HG03066 (cell line): ENCODE measurements at regions not wholly inside any gene's neighbourhood (a gene's known extent, or its start where the extent isn't known, plus 50 kb on each side); places are given as distances from the start of the nearest gene placed in this dataset.
A peak's percentile ranks its signal among the peaks of the same experiment; 100 is the strongest.

ENCODE experiments used
- ATAC-seq: cut with Tn5 transposase; IDR thresholded peaks from one replicate; pipeline ENCODE4 v1.9.1; 2021; ENCODE audit warnings: low read depth; ENCODE audit not compliant: unreplicated experiment

DNA sequence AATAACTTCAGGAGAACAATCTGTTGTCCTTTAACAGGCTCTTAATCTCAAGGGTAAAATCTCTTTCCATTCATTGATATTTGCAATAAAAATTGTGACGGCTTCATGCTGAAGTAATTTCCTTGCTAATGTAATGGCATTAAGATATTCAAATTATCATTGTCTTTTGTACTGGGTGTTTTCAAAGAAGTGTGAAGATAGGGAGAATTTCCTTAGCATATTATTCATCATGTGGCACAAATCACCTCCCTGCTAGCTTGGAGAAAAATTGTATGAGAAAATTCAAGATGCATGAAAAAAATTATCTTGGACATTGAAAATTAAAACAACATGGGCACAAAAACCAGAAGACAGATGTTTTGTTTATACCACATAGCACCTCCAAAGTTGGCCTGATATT is 63.6 kb upstream of the ARID2 start:
- ATAC-seq: no peak

DNA sequence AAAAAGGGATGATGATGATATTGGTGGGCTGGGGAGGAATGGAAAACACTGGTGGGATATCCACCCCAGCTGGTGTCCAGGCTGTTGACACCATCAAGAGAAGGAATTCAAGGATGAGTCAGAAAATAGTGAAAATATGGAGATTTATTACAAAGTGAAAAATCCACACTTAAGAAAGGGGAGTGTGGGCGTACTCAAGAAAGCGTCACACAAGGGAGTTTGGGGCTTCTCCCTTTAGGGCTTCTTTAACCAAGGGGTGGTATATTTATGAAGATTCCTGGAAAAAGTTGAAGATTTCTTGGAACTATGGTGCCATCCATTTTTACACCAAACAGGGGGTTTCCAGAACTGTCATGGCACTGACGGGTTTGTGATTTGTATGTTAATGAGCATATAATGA is 63.1 kb upstream of the ARID2 start:
- ATAC-seq: no peak

DNA sequence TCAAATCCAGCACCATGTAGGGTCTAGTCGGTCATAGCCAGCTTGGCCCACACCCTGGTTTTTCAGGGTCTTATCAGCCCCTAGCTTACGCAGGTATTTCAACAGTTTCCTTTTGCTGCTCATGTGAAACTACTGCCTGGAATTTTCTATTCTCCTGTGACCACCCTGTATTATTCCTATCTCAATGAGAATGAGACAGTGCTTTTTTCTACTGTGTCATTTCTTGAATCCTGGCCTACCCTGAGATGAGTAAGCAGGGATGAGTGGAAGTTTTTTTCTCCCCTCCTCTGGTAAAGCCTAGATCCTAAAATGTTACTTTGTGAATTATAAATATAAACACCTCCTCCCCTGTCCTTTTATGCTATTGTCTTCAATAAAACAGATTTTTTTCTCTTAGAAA is 62.7 kb upstream of the ARID2 start:
- ATAC-seq: no peak

DNA sequence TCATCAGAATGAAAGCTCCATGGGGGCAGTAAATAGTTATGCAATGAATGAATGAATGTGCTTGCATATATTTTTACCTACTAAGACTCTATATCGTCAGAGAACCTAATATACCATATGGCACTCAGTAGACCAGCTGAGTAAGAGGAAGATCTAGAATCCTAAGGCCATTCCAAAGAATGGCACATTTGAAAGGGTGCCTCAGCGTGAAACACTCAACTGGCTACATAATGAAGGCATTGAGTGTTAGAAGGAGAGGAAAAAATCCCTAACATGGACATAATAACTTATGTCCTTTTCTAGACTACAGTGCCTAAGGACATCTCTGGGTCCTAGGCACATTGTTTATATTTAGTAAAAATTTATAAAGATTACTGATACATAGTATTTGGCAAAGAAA is 61.7 kb upstream of the ARID2 start:
- ATAC-seq: no peak

DNA sequence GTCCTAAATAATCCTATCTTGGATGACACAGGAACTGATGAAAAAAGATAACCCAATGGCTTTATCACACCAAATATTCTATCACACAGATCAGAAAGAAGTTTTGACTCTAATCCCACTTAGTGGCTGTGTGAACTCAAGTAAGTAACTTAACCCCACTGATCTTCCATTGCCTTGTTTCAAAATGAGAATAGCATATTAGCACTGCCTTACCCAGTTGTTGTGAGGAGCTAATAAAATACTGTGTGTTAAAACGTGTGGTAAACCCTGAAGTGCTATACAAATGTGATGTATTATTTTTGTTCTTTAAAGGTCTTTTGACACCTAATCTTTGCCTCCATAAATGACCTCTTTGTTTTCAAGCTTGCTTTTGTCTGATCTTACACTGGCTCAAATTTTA is 60.9 kb upstream of the ARID2 start:
- peak; percentile 9 for ATAC-seq

DNA sequence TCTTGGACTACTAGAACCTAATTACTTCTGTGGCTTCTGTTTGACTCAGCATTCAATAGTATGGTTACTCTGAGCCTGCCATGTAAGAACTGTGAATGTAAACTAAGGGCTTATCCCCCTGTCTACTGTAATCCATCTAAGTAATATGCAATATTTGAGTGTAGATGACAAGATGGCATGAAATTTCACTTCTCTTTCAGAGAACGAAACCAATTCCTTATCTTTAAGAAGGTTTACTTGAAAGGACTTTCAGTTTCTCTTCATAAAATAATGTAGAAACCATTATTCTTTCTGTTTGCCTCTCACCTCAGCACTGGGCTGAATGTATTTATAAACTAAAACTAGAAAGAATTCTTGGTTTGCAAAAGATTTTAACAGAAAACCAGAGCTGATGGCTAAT is 60.4 kb upstream of the ARID2 start:
- ATAC-seq: peak; percentile 86

DNA sequence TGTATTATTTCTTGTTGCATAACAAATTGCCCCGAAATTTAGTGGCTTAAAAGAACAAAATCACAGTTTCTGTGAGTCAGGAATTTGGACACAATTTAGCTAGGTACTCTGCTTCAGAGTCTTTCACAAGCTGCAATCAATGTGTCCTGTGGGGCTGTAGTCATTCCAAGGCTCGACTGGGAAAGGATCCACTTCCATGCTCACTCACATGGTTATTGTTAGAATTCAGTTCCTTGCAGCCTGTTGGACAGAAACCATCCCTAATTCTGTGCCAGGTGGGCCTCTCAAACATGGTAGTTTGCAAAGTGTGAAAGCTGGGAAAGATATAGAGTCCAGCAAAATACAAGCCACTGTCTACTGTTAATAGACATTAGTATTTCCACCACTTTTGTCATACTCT is 59.7 kb upstream of the ARID2 start:
- no peak for ATAC-seq

DNA sequence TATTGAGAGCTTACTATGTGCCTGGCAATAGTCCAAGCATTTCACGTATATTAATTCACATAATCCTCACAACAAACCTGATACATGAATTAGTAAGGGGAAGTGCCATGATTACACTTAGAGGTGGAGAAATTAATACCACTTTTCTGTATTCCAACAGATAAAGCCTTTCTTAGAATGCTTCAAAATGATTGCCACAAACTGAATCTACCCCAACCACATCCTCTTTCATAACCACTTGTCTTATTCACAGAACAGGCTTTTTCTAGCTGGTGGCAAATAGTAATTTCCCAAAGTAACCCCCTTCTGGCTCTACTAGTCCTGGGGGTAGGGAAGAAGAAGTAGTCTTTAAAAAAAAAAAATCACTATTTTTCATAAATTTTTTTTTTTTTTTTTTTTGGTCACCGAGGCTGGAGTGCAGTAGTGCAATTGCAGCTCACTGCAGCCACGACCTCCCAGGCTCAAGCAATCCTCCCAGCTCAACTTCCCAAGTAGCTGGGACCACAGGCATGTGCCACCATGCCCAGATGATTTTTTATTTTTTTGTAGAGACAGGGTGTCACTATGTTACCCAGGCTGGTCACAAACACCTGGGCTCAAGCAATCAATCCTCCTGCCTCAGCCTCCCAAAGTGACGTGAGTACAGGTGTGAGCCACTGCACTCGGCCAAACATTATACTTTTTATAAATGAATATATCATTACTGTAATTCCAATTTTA is 59.0 kb upstream of the ARID2 start:
- ATAC-seq: peak; percentile 52

DNA sequence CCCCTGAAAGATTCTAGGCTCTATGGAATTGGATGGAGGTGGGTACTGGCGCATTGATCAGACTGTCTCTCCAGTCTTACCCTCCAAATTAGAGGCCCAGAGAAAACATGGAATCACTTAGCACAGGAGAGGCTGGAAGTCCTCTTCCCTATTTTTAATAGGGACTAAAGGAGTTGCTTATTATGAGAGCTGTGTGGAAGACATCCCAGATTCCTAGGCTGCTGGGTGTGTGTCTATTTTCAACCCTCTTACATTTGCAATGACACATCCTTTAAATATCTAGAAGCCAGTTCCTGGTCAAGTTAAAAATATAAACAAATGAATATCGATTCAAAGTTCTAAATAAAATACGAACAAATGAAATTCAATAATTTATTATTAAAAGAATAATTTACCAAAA is 58.3 kb upstream of the ARID2 start:
- no peak for ATAC-seq

DNA sequence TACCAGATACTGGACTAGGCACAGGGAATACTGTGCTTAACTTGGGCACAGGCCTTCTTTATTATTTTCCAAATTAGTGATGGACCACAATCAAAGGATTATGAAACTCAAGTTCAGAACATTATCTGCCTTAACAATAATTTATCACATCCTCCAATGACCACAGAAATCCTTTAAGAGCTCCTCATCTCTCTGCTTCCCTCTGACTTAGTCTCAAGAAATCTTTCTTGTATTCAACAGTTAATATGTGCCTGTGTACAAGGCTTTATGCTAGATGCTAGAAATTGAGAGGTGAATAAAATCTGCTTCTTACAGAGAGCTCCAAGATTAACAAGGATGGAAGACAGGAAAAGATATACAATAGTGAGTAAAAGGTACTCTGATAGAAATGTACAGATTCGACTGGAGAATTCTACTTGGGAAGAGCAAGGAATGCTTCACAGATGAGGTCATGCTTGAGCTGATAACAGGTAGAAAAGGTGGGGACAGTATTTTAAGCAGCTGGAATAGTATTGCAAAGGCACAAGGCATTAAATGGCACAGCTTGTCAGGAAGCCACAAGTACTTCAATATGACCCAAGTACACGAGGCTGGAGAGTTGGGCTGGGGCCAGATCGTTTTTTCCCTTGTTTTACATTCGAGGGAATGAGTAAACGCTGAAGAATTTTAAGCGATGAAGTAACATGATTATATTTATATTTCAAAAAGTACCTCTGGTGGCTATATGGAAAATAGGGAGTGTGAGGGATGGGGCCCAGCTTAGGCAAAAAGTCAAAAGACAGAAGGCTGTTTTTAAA is 55.1 kb upstream of the ARID2 start:
- ATAC-seq: no peak

DNA sequence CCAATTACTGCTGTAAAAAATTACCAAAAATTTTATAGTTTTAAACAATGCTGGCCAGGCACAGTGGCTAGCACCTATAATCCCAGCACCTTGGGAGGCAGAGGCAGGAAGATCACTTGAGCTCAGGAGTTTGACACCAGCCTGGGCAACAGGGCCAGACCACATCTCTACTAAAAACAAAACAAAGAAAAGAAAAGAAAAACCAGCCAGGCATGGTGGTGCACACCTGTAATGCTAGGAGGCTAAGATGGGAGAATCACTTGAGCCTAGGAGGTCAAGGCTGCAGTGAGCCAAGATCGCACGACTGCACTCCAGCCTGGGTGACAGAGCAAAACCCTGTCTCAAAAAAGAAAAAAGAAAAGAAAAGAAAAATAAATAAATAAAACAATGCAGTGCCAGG is 54.0 kb upstream of the ARID2 start:
- no peak for ATAC-seq
